ENCODE measurements at regions not wholly inside any gene's neighbourhood (a gene's known extent, or its start where the extent isn't known, plus 50 kb on each side); places are given as distances from the start of the nearest gene placed in this dataset.

DNA sequence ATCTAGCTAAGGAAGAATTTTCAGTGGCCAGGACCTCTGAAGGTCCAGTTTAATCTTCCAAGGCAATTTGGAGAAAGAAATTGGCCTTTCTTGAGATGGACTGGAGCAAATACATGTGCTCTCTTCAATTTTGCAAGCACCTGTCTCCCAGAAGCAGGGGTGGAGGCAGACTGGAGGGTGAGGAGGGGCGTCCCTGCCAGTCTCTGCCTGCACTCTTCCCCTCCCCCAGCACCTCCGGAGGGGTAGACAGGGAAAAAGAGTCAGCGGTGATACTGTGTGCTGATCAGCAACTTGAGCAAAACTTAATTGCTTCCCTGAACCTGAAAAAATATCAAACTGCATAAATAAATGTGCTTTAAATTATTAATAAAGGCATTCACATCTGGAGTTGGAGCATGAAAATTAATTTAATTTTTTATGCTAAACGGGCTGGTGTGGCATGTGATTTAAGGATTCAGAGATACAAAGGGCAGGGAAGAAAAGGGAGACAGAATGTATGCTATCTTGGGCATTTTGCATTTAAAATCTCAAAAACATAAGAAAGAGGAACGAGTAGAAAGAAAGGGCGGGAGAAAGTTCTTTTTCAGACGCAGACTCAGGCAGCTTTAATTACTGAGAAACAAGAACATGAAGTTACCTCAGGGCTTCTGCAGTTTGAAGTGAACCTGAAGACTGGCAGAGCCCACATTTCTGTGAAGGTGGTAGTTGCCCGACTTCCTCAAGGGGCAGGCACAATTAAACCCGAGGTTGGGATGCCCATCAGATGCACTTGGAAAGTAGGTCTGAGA is 319.7 kb downstream of the UACA start:
- DNase-seq, result no peak

DNA sequence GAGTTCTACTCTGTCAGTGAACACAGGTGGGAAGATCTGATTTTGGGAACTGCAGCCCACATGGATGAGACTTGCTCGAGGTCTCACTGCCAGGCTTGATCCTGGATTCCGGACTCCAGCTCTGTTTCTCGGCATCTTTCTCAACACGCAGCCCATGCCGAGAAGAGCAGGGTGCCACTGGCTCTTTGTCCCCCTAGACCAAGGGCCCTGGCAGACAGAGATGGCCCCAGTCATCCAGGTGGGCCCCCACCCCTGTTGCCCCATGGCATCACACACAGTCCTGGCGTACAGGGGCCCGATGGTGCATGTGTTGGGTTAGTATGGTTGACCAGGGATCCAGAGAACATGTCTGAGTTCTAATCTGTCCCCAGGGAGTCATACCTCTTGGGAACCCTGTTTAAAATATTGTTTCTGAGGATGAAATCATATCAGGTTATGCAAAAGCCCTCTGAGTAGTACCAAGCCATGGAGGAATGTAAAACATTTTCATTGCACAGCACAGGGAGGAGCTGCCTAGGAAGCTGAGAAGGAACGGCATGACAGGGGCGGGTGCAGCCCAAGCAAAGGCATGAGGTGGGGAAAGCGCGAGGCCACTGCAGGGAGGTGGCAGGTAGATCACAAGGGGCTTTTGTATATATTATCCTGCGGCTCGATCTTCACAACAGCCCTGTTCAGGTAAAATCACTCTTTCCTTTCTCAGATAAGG is 320.6 kb downstream of the UACA start:
- no peak for DNase-seq

DNA sequence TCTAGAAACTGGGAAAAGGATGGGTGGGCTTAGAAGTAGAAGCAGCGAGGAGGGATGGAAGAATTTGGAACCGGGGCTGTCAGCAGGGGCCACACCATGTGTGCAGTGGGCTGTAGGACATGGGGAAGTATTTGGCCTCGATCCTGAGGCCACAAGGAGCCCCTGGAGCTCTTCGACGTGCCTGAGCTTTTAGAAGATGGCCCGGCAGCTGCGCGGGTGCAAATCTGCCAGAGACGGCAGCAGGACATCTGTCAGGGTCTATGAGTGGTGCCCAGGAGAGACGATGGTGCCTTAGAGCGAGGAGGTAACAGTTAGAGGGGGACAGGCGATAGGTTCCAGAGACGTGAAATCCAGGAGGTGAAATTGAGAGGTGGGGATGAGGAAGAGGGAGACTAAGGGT is 321.1 kb downstream of the UACA start:
- no peak for DNase-seq

- no peak for DNase-seq
Observed at GRCh38 chr15:70440416-70441138, 322.8 kb downstream of the UACA start.

GRCh38 chr15:70439880-70440279 is 323.5 kb downstream of the UACA start:
- no peak for DNase-seq

- DNase-seq, result no peak
Observed at GRCh38 chr15:70439304-70439877, 324.0 kb downstream of the UACA start.

DNA sequence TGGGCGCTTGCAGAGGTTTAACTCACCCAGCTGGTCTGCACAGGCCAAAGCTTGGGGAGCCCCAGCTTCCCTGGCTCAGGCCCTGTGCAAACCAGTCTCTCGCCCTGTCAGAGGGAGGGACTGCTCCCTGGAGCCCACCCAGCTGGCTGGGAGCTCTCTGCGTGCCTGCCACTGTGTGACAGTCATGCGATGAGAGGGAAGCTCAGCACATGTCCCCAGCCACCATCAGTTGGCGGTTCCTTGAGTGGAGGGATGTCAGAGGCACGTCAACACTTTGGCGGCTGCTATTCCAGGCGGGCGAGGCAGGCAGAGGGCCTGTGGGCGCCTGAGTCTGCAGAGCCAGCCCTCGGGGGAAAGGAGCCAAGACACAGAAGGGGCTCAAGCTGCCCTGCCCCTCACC is 324.6 kb downstream of the UACA start:
- DNase-seq, result no peak

DNA sequence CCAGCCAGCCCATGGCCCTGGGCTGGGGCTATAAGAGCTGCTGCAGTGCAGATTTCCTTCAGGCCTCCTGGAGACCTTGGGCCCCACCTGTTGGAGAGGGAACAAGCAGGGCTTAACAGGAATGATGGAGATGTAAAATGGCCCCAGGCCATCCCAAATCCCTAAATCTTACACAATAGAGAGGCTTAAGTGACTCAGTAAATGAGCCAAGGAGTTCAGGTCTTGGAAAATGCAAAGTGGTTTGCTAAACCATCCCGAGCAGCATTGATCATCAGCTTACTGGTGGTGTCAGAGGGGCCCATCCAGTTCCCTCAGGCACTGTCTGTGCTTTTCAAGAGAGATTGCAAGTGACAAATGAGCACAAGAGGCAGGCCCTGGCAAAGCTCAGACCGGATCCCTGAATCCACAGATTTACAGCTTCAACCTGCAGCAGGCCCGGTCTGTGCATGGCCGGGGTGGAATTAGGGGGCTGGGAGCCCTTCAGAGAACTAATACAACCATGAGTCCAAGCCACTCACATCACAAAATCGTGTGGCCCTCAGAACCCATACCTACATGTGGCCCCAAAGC is 325.4 kb downstream of the UACA start:
- no peak for DNase-seq

DNA sequence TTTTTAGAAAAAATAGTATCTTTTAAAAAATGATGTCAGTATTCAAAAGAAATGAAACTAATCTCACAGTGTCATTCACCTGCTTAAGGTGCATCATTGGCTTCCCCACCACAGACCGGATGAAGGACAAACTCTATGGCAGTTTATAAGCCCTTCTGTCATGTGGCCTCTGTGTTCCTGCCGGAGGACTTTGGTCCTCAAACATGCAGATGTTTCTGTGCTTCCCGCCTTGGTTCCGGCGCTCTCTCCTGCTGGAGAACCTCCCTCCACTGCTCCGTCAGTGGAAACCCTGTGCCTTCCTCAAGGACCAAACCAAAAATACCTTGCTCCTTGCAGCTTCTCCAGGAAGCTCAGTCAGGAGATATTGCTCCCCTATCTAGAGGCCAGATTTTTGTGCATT is 326.3 kb downstream of the UACA start:
- no peak for DNase-seq

DNA sequence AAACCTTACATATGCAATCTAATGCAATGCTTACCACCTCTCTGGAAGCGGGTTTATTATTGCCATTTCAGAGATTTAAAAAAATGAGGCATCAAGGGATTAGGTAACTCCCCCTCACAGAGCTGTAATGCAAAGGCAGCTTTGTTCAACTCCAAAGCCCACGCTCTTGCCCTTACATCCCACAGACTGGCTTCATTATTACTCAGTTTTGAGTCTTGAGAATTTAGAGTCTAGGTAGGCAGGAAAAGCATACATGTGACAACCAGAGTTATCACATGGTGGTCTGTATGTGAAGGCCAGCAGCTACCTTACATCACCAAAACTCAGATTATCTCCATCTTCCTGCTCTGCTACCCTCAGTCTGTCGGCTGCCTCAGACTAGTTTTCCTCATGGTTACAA is 326.9 kb downstream of the UACA start:
- no peak for DNase-seq

GRCh38 chr15:70435872-70436271 is 327.5 kb downstream of the UACA start:
- no peak for DNase-seq

DNA sequence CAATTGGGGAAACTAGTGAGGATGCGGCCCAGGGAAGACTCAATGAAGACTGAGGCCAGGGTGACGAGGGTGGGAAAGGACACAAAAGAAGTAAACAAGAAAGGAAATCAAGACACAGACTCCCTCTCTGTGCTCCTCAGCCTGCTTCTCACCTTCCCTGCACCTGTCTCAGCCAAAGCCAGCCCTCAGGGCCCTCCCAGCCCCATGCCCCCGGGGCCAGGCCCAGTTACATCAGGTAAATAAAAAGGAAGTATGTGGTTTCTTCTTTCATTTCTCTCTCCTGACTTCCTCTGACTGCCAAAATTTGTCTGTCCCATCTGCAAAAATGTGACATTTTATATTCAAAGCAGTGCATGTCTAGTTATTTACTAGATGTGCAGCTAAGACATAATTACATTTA is 328.0 kb downstream of the UACA start:
- DNase-seq, result no peak

- no peak for DNase-seq
Observed at GRCh38 chr15:70433586-70434324, 329.6 kb downstream of the UACA start.

DNA sequence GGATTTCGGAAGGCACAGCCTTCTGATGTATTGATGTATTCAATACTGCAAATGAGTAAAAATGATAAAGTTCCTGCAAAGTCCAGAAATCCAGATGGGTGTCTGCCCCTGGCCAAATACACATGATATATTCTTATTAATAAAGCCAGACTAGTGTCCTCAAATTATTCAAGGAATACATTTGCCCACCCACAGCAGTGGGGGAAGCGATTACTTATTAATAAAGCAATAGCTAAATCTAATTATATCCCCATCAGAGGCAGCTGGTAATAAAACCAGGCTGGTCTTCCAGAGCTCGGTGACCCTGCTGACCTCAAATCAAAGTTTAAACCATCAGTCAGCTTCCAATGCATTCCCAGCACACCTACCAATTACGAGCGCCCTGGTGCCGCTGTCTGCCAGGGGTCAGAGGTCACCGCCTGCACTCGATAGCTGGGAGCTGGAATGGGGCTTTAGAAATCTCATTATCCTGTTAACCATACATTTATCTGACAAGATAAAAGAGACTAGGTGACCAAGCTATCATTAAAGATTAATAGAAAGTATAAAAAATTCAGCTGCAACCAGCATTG is 330.3 kb downstream of the UACA start:
- no peak for DNase-seq

- DNase-seq, result no peak
Observed at GRCh38 chr15:70431854-70432253, 331.5 kb downstream of the UACA start.

DNA sequence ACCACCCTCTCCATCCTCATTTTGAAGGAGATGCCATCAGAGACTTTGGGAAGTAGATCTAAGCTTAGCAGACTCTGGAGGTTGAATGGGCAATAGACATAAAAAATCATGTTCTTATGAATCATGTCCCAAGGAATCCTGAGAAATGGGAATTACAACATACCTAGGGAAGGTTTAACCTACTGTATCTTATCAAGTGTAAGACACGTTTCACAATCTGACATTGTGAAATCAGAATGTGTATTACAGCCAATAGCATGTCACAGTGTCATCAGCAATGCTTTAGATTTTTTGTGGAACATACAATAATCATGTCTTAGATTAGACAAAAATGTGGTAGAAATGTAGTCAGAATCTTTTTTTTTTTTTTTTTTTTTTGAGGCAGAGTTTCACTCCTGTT is 332.4 kb upstream of the TLE3 start:
- no peak for DNase-seq

GRCh38 chr15:70429056-70429722 is 331.5 kb upstream of the TLE3 start:
- no peak for DNase-seq

DNA sequence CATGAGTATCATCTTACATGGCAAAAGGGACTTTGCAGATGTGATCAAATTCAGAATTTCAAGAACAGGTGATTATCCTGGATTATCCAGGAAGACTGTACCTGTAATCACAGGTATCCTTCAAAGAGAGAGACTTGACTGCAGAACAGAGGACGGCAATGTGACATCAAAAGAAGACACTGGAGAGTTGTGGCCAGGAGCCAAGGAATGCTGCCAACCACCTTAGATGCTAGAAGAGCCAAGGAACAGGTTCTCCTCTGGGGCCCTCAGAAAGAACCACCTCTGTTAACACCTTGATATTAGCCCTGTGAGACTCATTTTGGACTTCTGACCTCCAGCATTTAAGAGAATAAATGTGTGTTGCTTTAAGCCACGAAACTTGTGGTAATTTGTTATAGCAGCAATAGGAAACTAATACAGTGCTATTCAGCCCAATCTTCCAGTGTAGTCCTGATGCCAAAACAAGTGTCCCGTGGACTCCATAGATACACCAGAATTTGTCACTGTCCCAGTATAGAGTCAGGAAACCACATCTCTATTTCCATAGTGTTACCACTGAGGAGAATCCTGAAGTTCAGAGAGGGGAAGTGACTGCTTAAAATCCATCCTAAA is 330.6 kb upstream of the TLE3 start:
- no peak for DNase-seq

- DNase-seq, result no peak
Observed at GRCh38 chr15:70427167-70428120, 329.7 kb upstream of the TLE3 start.
